ENCODE measurements at regions not wholly inside any gene's neighbourhood (a gene's known extent, or its start where the extent isn't known, plus 50 kb on each side); places are given as distances from the start of the nearest gene placed in this dataset.

- TF ChIP-seq CTCF (IDR thresholded peaks at IDR 0.05) (no peak), SIN3A (IDR thresholded peaks at IDR 0.05; ENCODE audit: borderline replicate concordance, insufficient read depth, low read depth, low read length) (no peak), REST (IDR thresholded peaks at IDR 0.05; ENCODE audit: insufficient read depth in 1 of 2, low read depth in 2 of 2, low read length in 1 of 2) (no peak)
Observed at GRCh38 chr5:37957218-37957617, 117.4 kb upstream of the GDNF start.
